ENCODE measurements at regions not wholly inside any gene's neighbourhood (a gene's known extent, or its start where the extent isn't known, plus 50 kb on each side); places are given as distances from the start of the nearest gene placed in this dataset.

DNA sequence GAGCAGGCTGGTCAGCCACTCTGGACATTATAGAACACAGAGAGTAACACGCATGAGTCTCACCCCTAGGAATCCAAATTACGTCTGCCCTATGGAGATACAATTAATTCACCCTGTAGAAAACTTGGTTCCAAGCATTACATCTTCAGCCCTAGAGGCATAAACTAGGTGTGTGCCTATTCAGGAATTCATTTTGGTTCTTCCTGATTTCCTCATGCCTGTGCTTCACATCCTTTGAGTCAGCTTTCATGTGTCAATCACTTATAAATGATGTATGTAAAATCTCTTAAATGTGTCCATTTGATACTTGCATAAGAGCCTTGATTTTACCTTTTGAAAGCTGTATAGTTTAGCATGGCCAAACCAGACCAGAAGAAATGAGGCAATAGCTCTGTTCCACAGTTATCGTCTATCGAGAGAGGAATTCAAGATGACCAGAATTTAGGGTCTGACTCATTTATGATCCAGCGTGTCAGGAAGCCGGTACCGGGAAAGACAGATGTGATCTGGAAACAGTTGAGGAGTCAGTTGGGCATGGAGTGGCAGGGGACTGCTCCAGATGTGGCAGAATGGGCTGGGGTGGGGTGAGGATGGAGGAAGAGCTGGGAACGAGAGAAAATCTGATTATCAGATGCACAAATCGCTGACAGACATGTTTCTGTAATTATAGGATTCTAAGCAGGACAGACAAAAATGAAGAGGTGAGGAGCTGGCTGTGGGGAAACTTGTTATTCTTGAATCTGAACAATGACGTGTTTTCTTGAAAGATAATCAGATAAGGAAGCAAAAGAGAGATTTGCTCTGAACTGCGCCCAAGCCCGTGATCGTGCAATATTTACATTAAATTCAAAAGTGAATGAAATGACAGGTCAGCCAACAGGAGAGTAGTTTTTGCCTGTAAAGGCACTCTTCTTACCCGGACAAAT, 76.7 kb downstream of the C16orf95 start:
- TF ChIP-seq, protein P1, sequence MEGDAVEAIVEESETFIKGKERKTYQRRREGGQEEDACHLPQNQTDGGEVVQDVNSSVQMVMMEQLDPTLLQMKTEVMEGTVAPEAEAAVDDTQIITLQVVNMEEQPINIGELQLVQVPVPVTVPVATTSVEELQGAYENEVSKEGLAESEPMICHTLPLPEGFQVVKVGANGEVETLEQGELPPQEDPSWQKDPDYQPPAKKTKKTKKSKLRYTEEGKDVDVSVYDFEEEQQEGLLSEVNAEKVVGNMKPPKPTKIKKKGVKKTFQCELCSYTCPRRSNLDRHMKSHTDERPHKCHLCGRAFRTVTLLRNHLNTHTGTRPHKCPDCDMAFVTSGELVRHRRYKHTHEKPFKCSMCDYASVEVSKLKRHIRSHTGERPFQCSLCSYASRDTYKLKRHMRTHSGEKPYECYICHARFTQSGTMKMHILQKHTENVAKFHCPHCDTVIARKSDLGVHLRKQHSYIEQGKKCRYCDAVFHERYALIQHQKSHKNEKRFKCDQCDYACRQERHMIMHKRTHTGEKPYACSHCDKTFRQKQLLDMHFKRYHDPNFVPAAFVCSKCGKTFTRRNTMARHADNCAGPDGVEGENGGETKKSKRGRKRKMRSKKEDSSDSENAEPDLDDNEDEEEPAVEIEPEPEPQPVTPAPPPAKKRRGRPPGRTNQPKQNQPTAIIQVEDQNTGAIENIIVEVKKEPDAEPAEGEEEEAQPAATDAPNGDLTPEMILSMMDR (IDR thresholded peaks at IDR 0.05): no peak
- no peak for TF ChIP-seq POLR2A (IDR thresholded peaks at IDR 0.05)
